ENCODE measurements at regions not wholly inside any gene's neighbourhood (a gene's known extent, or its start where the extent isn't known, plus 50 kb on each side); places are given as distances from the start of the nearest gene placed in this dataset.

DNA sequence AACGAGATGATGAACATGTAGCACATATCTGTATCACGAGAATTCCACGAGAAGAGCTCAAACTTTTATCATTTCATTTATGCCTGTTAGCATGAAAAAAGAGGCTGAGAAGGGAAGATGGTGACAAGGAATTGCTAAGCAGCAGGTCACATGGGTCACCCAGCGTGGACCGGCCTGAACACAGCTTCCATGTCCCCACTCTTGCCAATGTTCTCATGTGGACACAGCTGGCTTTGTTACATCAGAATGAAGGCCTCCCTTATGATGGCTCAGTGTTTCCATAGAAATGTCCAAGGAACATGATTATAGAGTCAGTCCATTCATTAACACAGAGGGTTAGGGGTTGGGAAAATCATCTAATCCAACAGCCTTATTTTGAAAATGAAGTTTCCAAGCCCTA, 215.4 kb downstream of the CMPK2 start:
- peak in 35 of 58 donors; percentile 3 to 75 (median 27) for DNase-seq

DNA sequence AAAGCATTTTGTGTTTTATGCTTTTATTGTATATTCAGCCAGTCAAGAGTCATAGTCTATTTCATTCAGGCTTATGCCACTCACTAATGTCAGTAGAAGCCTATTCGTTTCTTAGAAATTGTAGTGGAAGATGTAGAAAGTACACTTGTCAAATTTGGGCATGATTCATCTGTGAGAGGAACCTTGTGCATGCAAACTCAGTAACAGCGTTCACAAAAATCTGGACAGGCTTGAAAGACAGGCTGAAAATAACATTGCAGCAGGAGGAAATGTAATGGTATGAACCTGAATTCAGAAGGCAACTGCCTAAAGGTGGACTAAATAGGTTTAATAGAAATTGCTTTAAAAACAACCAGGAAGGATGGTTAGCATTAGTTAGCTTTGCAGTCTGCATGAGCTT, 213.5 kb downstream of the CMPK2 start:
- peak in 2 of 58 donors; percentile 5 to 14 for DNase-seq

DNA sequence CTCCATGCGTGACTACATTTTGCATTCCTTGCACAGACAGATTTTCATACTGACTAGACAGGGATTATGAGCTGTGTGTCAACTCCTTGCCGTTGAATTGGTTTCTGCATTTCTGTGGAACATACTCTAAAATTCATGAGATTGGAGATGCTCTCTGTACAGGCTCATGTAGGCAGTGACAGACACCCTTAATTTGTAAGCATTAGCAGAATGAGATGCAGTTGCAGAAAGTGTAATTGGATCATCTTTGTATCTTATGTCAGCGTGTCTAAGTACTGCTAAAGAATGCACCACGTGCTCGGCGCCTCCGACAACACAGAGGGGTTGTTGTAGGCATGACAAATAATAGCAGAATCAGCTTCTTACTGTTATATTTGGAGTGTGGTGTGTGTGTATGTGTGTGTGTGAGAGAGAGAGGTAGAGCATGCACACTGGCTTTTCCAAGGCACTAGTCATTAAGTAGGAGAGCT, 212.4 kb downstream of the CMPK2 start:
- peak in 2 of 58 donors; percentile 1 for DNase-seq

DNA sequence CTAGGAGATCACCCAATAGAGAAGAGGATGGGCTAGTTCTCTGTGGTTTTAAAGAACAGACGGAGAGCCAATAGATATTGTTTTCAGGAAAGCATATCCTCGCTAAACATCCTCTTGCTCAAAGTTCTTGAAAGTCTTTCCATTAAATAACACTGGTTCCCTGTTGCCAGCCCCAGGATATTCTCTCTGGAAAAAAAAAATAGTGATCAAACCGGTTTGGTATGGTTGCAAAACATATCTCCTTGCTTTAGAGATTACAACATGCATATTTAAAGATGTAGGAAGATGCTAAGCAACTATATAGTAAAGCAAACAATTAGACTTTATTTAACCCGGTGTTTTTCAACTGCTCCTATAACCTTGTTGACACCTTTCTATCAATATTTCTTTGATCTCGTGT, 211.4 kb downstream of the CMPK2 start:
- DNase-seq = no peak

DNA sequence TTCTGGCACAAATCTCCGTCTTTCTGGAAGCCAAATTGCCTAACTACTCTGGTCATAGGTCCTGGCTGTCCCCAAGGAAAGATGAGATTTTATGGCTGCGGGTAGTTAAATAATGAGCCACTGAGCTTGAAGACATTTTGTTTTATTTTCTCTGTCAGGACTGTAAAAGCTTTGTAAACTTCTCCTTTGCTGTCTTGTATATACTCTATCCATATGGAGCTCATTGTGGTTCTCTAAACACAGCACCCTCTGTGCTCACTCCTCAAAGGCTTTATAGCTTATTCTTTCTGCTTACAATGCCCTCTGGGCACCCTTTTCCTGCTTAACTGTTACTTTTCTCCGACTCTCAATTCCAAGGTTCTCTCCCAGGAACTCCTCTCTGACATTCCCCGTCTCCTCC, 209.1 kb downstream of the CMPK2 start:
- DNase-seq = no peak

DNA sequence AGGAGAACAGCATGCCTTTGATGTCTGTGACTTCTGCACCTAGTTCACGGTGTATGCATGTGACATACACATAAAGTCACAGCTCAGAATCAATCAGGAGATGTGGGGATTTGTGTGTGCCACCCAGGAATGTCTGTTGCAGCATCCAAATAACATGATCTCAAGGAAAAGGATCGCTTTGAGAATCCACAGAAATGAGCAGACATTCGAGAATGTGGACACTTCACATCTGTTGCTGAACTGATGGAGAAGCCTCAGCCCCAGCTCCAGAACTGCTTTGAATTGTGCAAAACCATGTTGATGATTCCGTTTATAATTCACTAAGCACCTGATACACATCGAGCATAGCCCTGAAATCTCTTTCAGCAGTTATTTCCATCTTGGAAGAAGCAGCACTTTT, 208.6 kb downstream of the CMPK2 start:
- DNase-seq = no peak

DNA sequence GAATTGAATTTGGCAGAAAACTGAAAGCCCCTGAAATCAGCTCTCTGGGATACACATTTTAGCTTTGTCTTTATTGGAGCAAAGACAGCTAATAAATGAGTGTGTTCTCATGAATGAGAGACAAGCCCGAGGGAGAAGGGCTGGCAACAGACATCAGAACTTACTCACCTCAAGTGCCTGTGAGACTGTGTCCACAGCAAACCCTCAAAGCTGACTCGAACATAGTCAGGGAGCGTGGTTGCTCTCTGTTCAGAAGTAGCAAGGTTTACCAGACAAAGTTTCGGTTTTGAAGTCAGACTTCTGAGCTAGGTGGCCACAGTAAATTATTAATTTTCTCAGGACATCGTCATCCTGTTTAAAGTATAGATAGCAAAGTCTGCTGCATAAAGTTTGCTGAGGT, 207.9 kb downstream of the CMPK2 start:
- no peak for DNase-seq

DNA sequence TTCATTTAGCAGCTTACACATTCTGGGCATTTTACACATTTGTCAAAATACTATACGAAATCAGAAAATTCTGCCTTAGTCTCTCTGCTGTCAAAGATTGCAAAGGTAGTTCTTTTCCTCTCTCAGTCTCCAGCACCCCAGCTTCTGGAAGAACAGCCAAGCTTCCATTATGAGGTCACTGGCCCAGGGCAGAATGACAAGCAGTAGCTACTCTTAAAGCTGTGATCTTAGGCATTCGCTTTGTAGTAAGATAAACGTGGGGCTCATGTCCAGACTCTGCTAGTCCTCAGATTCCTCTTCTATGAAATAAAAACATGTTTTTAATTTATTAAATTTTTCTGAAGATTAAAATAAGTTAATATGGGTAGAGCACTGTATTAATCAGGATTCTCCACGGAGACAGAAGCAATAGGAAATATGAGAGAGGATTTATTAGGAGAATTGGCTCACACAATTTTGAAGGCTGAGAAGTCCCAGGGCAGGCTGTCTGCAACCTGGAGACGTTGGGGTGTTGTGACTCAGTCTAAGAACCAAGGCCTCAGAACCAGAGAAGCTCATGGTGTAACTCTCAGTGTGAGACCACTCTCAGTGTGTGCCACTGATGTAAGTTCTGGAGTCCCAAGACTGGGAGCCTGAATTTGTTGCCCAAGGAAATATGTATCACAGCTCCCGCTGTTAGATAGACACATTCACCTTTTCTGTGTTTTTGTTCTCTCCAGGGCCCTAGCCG, 201.2 kb downstream of the CMPK2 start:
- no peak for DNase-seq

DNA sequence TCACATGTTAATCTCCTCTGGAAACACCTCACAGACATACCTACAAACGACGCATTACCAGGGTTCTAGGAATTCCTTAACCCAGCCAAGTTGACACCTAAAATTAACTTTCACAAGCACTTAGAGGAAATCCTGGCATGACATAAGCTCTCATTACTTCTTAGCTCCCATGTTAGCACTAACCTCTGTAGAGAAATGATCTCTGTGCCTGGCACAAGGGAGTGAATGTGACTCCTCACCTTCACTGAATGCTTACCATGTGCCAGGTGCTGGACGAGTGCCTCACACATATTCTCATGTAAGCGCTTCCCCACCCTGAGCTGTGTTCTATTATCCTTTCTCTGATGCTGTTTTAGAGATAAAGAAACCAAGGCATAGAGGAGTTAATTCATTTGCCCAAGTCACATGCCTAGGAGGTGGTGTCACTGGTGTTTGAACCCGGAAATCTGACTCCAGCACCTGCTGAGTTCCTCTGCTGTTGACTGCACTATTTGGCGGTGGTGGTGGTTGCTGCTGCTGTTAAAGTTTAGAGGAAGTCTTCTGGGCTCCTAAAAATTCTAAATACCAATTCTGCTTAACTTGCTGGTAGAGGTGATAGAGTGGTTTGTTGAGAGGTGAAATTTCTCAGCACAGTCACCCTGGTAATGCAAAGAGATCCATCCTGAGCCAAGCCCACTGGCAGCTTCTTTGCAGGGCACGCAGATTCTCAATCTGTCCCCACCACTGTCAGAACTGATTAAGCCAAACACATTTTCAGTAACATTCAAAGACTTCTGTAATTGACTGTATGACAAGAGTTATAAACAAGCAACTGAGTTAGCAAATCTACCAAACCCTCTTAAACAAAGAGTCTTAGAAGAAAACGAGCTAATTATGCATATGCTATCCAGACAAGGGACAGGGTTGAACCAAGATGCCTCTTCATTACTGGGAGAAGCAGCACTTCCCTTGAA, 200.3 kb downstream of the CMPK2 start:
- no peak for DNase-seq

DNA sequence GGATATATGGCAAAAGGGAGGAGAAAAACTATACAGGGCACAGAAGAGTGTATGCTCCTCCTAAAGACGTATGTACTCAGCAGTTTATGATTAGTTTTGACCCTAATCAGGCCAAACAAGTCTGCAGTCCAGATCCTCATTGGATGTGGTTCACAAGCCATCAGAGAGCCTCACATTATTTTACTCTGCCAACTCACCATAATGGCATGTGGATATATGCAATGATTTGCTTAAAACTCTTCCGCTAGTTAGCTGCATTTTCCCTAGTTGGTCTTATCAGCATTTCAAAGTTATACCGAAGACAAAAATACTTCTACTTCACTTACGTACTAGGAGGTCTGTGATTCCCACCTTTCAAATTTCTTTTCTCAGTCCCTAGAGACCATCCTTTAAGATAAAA, 198.4 kb downstream of the CMPK2 start:
- DNase-seq = no peak

DNA sequence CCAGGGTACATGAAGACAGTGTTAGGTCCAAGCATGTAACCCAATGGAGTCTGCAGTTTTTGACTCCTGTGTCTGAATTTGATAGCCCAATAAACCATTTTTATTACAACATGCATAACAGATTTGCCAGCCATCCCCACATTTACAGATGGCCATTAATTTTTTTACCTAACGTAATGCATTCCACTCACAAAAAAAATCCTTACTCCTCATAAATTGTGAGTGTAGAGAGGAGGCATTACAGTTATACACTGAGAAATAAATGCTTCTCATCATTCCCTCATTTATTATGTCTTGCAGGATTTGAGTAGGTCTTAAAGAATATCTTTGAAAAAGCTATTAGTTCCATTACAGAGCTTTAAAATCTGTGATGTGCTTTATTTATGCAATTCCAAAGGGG, 193.8 kb downstream of the CMPK2 start:
- no peak for DNase-seq

DNA sequence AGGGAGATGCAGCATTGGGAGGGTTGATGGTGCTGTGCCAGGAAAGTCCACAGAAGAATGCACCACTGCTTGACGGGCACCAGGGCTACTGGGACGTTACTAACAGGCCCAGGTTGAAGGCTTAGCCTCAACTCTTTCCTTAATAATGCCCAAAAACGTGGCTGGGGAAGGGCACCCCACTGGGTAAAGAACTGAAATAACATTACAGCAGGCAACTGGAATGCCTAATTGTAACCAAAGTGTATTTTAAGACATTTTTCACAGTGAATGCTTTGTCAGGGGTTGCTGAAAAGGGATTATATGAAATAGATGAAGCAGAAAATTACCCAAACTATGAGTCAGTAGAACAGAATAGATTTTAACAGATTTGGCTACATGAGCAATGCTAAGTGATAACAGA, 191.3 kb downstream of the CMPK2 start:
- DNase-seq = no peak

DNA sequence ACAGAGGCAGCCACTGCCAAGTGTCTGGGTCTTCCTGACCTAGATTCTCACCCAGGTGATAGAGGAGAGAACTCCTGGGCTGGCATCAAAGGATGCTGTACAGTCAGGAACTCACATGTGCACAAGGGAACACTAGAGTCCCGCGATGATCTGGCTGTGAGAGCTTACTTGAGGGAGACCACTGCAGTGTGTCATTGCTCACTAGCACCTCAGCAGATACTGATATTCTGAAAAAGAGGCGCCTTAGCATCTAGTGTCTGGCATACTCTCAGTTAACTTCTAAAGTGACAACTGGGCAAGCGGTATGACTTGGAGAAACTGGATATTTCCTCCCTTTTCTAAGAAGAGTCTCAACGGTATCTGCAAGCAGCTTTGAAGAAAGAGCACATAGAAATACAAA, 189.9 kb downstream of the CMPK2 start:
- no peak for DNase-seq

DNA sequence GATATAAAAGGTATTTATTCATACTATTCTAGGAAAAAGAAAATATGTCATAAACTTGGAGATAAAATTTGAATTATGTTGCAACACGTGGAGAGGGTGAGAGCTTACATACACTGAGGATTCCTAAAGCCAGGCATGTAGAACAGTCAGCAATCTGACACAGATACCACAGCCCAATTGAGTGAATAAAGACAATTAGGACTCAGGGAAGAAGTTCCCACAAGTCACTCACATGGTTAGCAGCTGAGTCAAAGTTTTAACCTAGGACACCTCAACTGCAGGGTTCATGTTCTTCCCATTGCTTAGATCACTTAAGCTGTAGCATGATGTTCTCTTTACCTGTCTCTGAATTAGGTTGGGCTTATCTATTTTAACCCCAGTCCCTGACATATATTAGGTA, 189.5 kb downstream of the CMPK2 start:
- DNase-seq = no peak

DNA sequence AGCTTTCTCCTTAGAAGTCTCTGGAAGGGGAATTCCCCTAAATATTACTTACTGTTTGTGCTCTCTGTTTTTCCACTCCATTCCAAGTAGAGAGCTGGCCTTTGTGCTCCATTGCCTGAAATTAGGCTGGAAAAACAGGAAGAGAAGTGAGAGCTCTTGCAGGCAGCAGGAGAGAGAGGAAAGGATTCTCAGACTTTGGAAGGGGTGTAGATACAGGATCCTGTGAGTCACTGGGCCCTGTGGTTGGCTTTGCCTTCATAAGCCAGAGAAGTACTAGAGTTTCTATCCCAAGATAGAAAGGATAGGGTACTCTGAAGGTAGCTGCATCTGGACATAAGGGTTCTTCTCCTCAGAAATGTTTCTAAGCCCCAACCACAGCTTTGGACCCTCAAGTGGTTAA, 188.9 kb downstream of the CMPK2 start:
- no peak for DNase-seq

DNA sequence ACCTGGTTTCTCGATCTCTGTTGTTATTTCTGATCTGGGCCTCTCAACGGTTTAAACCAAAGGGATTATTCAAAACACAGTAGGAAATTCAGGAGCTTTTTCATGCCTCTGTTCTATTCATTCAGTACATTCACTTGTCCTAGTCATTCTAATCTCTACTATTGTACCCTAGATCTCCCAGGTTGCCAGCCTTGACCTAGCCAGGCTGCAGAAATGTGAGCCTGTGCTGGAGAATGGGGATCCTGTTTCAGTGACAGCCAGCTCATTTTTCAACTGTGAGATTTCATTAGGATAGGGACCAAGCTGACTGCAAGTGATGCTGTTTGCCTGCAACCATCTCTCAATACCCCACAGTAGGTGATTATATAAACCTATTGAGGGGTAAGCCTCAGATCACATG, 186.2 kb downstream of the CMPK2 start:
- DNase-seq = no peak

DNA sequence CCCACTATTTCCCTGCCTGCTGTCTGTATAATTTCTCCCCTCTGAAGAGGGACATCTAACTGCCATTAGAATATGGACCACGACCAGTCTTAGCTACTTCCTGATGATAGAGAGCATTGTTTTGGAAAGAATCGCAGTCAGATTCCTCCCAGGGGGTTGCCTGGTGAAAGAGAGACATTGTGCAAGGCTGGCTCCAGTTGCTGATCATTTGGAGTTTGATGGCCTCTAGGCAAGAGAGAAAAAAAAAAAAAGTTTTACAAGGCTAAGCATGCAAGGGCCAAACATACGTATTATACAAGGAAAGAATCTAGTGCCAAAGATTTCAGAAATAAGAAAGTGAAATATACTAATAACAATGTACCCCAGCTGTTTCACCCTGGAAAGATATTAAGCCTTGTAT, 182.2 kb downstream of the CMPK2 start:
- no peak for DNase-seq

DNA sequence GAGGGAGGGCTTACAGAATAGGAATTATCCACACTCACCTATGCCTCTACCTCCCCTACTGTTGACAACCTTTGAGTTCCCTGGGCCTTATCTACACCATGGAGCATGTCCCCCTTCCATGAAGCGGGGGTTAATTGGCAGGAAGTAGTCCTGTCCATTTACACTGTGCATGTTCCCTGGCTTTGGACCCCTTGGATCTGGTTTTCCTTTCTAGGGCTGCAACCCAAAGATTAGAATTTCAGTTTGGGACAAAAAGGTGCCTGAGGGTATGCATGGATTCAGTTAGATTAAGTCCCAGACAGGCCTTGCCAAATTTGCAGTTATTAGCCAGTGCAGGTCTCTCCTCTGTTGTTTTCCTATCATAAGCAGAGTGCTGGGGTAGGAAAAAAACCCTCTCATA, 180.3 kb downstream of the CMPK2 start:
- no peak for DNase-seq

DNA sequence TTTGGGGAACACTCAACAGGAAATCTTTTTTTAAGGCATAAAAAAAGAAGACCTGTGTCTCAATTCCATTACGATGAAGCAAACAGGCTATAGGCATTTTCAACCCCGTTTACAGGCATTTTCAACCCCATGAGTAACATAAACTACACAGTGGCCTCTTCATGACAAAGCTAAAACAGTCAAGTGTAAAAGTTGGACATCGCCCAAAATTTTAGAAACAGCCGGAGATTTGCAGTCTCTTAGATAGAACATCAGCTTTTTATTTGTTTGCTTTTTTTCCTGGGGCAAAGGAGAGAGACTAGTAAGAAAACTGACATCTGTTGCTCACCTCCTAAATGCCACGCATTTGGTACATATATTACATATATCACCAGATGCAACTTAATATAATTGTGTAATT, 173.7 kb downstream of the CMPK2 start:
- no peak for DNase-seq

DNA sequence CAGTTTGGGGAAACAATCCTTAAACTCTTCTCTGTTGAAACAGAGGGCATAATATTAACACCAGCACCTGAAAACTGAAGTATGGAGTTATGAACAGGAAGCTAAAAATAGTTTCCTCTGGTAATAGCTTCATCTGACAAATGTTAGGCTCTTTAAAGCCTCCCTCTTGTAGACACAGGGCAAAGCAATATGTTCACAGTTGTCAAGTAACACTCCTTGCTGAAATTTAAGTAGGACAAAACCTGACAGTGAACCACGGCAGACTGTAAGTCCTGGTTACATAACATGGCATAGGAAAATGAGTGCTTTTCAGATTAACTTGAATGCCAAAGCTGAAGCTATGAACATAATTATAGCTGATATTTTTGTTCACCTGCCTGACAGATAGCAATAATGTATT, 172.9 kb downstream of the CMPK2 start:
- no peak for DNase-seq

DNA sequence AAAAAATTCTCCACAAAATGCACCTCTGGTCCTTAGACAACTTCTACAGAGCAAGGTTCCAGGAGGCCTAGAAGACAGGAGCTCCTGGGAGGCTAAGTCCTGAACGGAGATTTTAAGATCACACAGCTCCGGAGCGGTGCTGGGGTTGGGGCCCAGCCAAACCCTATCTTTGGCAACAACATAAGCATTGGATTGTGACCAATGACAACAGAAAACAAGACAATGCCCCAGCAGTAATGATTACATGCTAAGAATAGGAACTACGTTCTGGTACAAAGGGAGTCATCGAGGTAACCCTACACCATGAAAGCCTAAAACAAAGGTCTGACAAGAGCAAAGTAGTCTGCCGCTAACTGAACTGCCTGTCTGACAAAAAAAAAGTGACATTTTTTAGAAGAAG, 171.2 kb downstream of the CMPK2 start:
- no peak for DNase-seq

DNA sequence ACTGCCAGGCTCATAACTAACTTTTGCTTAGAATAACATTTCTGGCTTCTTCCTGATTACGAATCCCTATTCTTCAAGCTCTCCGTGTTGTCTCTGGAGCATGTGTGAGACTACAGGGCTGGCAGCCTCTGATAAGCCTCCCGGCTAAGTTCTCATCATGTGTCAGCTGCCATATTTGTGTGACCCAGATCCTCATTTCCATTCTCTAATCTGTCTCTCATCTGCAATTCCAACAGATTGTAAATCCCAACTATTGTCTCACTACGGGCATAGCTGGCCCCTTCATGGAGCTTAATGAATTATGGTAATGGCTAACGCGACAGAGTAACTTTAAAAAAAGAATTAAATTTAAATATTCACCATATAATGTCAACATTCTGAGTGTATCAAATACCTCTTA, 165.4 kb downstream of the CMPK2 start:
- no peak for DNase-seq

DNA sequence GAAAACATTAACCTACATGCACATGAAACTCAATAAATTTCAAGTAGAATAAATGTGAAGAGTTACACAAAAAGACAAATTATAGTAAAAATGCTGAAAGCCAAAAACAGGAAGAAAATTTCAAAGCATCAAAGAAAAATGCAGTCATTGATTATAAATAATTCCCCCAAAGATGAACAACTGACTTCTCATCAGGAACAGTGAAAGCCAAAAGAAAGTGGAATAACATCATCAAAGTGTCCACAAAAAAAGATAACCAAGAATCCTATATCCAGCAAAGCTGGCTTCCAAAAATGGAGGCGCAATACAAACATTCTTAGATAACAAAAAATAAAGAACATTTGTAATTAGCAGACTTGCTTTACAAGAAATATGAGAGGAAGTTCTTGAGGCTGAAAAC, 161.6 kb downstream of the CMPK2 start:
- no peak for DNase-seq

Data from anterior cingulate cortex (tissue), 58 donors.